Mesendoderm (in vitro differentiated cells): ENCODE measurements at regions not wholly inside any gene's neighbourhood (a gene's known extent, or its start where the extent isn't known, plus 50 kb on each side); places are given as distances from the start of the nearest gene placed in this dataset.
"Not testable (repeated sequence)": the region's sequence is repeated elsewhere in the genome, so short reads cannot be mapped to it uniquely, and the experiment has no call there.

ENCODE experiments used
- DNase-seq: peaks from one replicate; pipeline ENCODE4 v3.0.0; 2013
- H2AK5ac ChIP-seq: 2 replicates; pipeline ENCODE4 v1.6.1; 2013; ENCODE audit warnings: low read length, inconsistent platforms
- H2BK120ac ChIP-seq: 2 replicates; pipeline ENCODE4 v1.6.1; 2013; ENCODE audit warnings: low read depth, mild to moderate bottlenecking, low read length, moderate library complexity, mixed read lengths
- H2BK15ac ChIP-seq: replicated peaks from 2 replicates; pipeline ENCODE4 v1.6.1; 2013; ENCODE audit warnings: low read depth, mild to moderate bottlenecking, moderate library complexity
- H2BK5ac ChIP-seq: 2 replicates; pipeline ENCODE4 v1.6.1; 2013; ENCODE audit warnings: low read length, inconsistent platforms
- H3K18ac ChIP-seq: 2 replicates; pipeline ENCODE4 v1.6.1; 2013; ENCODE audit warnings: mild to moderate bottlenecking, low read length, mixed read lengths
- H3K23ac ChIP-seq: one replicate; pipeline ENCODE4 v1.6.1; 2013; ENCODE audit warnings: low read length
- H3K27ac ChIP-seq: 2 replicates; pipeline ENCODE4 v1.5.1; 2013; ENCODE audit warnings: low read depth, mild to moderate bottlenecking, inconsistent platforms, low read length, moderate library complexity
- H3K27me3 ChIP-seq: 2 replicates; pipeline ENCODE4 v1.6.1; 2013; ENCODE audit warnings: low read length, control low read depth, mild to moderate bottlenecking, inconsistent platforms; ENCODE audit not compliant: insufficient read depth, poor library complexity
- H3K36me3 ChIP-seq: 2 replicates; pipeline ENCODE4 v1.6.1; 2013; ENCODE audit warnings: low read length, inconsistent platforms; ENCODE audit not compliant: control insufficient read depth, insufficient read depth
- H3K4ac ChIP-seq: one replicate; pipeline ENCODE4 v1.6.1; 2013; ENCODE audit warnings: low read depth, mild to moderate bottlenecking, low read length, moderate library complexity
- H3K4me1 ChIP-seq: 2 replicates; pipeline ENCODE4 v1.6.1; 2013; ENCODE audit warnings: low read depth, low read length, inconsistent platforms; ENCODE audit not compliant: control insufficient read depth
- H3K4me2 ChIP-seq: 2 replicates; pipeline ENCODE4 v1.6.1; 2013; ENCODE audit warnings: low read length
- H3K4me3 ChIP-seq: 2 replicates; pipeline ENCODE4 v1.5.1; 2013; ENCODE audit warnings: mild to moderate bottlenecking, low read length
- H3K56ac ChIP-seq: one replicate; pipeline ENCODE4 v1.6.1; 2013; ENCODE audit warnings: low read length
- H3K79me1 ChIP-seq: 2 replicates; pipeline ENCODE4 v1.6.1; 2013; ENCODE audit warnings: low read length, inconsistent platforms
- H3K79me2 ChIP-seq: 2 replicates; pipeline ENCODE4 v1.6.1; 2013; ENCODE audit warnings: mild to moderate bottlenecking, low read length; ENCODE audit not compliant: control insufficient read depth, insufficient read depth
- H3K9ac ChIP-seq: 2 replicates; pipeline ENCODE4 v1.6.1; 2013; ENCODE audit warnings: low read length, inconsistent platforms
- H4K5ac ChIP-seq: one replicate; pipeline ENCODE4 v1.6.1; 2013; ENCODE audit warnings: low read length
- H4K8ac ChIP-seq: one replicate; pipeline ENCODE4 v1.6.1; 2013; ENCODE audit warnings: low read depth, mild to moderate bottlenecking, control low read depth, low read length, moderate library complexity
- WGBS: extraction: QIAGEN DNeasy Blood & Tissue Kit; methylation state at CpG from one replicate; pipeline ENCODE4 v1.1.7; 2013; ENCODE audit warnings: low lambda C conversion rate, missing lambda C conversion rate; ENCODE audit not compliant: insufficient coverage; ENCODE audit errors: extremely low coverage; 5-methylcytosine and 5-hydroxymethylcytosine counted together

DNA sequence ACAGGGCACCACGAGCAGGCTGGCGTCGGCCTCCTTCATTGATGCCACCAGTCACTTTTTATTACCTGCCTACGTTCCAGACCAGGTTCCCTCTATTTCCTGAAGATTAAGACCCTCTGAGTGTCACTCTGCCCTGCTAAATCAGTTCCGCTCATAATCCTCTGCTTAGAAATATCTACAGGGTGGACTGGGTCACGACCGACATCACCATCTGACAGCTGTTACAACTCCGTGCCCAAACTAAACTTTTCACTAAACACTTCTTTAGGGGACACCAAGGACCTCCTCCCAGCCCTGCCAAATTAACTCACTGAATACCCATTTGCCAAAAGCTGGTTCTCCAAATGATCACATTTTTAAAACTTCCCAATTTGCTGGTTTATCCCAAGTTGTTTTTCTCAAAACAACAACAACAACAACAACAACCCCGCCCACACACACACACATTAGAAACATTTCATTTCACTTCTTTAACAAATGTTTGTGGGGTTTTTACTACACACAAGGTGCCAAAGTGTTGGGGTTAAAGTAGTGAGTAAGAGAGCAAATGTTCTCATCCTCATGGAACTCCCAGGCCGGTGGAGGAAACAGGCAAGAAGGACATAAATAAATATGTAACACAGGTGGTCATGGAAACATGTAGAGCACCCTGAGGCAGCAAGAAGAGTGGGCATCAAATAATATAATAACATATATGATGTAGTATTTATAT is 72.0 kb upstream of the PEG3 start:
- Histone ChIP-seq H3K27me3 (no peaks in the 10 kb centered on the region), H3K36me3 (no peaks in the 10 kb centered on the region), H3K18ac (no peak overlapping the region), H2BK120ac (no peak overlapping the region), H3K9ac (no peak overlapping the region), H3K4ac (no peak overlapping the region), H3K79me2 (no peaks in the 10 kb centered on the region), H3K4me3 (no peak overlapping the region), H3K23ac (no peak overlapping the region), H2AK5ac (no peak overlapping the region), H3K56ac (no peak overlapping the region), H4K8ac (no peak overlapping the region), H3K4me1 (no peaks in the 10 kb centered on the region), H3K27ac (no peak overlapping the region), H3K4me2 (no peak overlapping the region), H2BK15ac (no peak overlapping the region), H4K5ac (no peak overlapping the region), H2BK5ac (no peak overlapping the region), H3K79me1 (no peaks in the 10 kb centered on the region)
- 100% methylated on average over 1 of the region's 10 CpGs for WGBS
- DNase-seq = no peak

- not testable (repeated sequence) for H3K9ac ChIP-seq, H3K56ac ChIP-seq, DNase-seq, H3K27ac ChIP-seq, H3K4me3 ChIP-seq, H2BK120ac ChIP-seq, H3K23ac ChIP-seq, H4K5ac ChIP-seq, H3K4me1 ChIP-seq, H3K4ac ChIP-seq, H3K4me2 ChIP-seq, H3K79me2 ChIP-seq, H3K79me1 ChIP-seq, H2BK5ac ChIP-seq, H3K18ac ChIP-seq, H3K27me3 ChIP-seq, H2AK5ac ChIP-seq, H3K36me3 ChIP-seq, H4K8ac ChIP-seq, H2BK15ac ChIP-seq
- WGBS = no CpG with 5 or more reads among the region's 4 CpGs
Measured at GRCh38 chr19:56913113-56913455, 72.6 kb upstream of the PEG3 start.

DNA sequence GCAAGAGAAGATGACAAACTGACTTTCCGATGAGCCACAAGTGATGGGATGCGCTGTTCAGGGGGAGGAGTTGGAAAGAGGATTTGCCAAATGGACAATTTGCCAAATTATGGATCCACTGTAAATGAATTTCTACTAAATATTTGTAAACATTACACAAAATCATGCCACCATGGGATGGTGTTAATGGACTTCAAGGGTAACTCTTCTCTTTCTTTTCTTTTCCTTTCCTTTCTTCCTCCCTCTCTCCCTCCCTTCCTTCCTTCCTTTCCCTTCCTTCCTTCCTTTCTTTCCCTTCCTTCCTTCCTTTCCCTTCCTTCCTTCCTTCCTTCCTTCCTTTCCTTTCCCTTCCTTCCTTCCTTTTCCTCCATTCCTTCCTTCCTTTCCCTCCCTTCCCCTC is 76.0 kb upstream of the PEG3 start:
- no peak overlapping the region for H3K56ac ChIP-seq
- H3K4me2 ChIP-seq = no peak overlapping the region
- H3K23ac ChIP-seq = no peak overlapping the region
- WGBS = no CpG with 5 or more reads among the region's 2 CpGs
- H2BK120ac ChIP-seq = no peak overlapping the region
- no peak overlapping the region for H3K9ac ChIP-seq
- no peak overlapping the region for H3K4ac ChIP-seq
- H3K36me3 ChIP-seq = no peaks in the 10 kb centered on the region
- no peak for DNase-seq
- no peak overlapping the region for H2AK5ac ChIP-seq
- no peaks in the 10 kb centered on the region for H3K79me1 ChIP-seq
- no peak overlapping the region for H3K27ac ChIP-seq
- H2BK15ac ChIP-seq = no peak overlapping the region
- H3K18ac ChIP-seq = no peak overlapping the region
- no peak overlapping the region for H4K5ac ChIP-seq
- H3K4me3 ChIP-seq = no peak overlapping the region
- H4K8ac ChIP-seq = no peak overlapping the region
- no peaks in the 10 kb centered on the region for H3K4me1 ChIP-seq
- H3K79me2 ChIP-seq = no peaks in the 10 kb centered on the region
- no peak overlapping the region for H2BK5ac ChIP-seq
- H3K27me3 ChIP-seq = no peaks in the 10 kb centered on the region

- Histone ChIP-seq H3K27me3 (no peaks in the 10 kb centered on the region), H3K18ac (no peak overlapping the region), H3K4me3 (no peak overlapping the region), H3K56ac (no peak overlapping the region), H2BK120ac (no peak overlapping the region), H2BK5ac (no peak overlapping the region), H3K79me2 (no peaks in the 10 kb centered on the region), H3K9ac (no peak overlapping the region), H3K79me1 (no peaks in the 10 kb centered on the region), H3K23ac (no peak overlapping the region), H2AK5ac (no peak overlapping the region), H3K4ac (no peak overlapping the region), H3K27ac (no peak overlapping the region), H3K4me1 (no peaks in the 10 kb centered on the region), H4K5ac (no peak overlapping the region), H3K36me3 (no peaks in the 10 kb centered on the region), H4K8ac (no peak overlapping the region), H3K4me2 (no peak overlapping the region), H2BK15ac (no peak overlapping the region)
- no peak for DNase-seq
- WGBS = 100% methylated on average over 1 of the region's 6 CpGs
Measured at GRCh38 chr19:56917529-56917928, 77.0 kb upstream of the PEG3 start.

DNA sequence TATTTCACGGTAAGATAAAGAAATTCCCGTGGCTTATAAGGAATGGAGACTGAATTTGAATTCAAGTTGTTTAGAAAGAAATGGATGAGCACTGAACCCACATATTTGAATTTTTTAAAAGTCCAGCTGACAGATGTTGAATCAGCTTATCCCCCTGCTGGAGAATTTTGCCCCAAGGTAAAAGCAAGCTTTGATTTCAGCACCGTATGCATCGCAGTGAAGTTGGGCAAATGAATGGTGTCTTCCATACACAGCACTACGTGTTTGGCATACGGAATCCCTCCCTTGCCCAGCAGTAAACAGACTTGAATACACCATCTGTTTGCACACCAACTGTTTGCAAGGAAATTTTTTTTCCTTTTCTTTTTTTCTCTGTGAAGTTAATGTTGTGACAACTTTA is 77.5 kb upstream of the PEG3 start:
- Histone ChIP-seq H2AK5ac (no peak overlapping the region), H3K79me1 (no peaks in the 10 kb centered on the region), H3K4ac (no peak overlapping the region), H3K36me3 (no peaks in the 10 kb centered on the region), H3K9ac (no peak overlapping the region), H2BK15ac (no peak overlapping the region), H3K27ac (no peak overlapping the region), H3K79me2 (no peaks in the 10 kb centered on the region), H3K56ac (no peak overlapping the region), H3K4me2 (no peak overlapping the region), H3K4me3 (no peak overlapping the region), H4K8ac (no peak overlapping the region), H3K4me1 (no peaks in the 10 kb centered on the region), H4K5ac (no peak overlapping the region), H2BK120ac (no peak overlapping the region), H2BK5ac (no peak overlapping the region), H3K27me3 (no peaks in the 10 kb centered on the region), H3K23ac (no peak overlapping the region), H3K18ac (no peak overlapping the region)
- WGBS = no CpG with 5 or more reads among the region's 6 CpGs
- no peak for DNase-seq

DNA sequence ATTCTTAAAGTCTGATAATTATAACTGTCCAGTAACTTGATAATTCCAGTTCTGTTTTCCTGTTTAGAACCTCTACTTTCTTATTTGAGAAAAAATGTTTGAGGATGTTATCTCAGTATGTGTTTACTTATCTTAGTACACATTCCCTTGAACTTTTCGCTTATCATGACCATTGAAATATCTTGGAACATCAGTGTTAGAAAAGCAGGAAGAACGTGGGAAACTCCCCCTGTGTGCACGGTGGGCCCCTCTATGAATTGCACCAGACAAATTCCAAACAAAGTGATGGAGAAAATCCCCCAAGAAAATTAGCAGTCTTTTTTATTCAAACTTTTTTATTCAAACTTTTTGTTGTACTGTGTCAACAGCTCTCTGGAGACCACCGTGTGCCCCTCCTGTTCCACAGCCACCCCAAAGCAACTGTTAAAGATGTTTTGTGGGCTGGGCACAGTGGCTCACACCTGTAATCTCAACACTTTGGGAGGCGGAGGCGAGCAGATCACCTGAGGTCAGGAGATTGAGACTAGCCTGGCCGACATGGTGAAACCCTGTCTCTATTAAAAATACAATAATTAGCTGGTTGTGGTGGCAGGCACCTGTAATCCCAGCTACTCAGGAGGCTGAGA is 78.3 kb upstream of the PEG3 start:
- no peak for DNase-seq
- H2AK5ac ChIP-seq = no peak overlapping the region
- no peak overlapping the region for H3K18ac ChIP-seq
- no peaks in the 10 kb centered on the region for H3K27me3 ChIP-seq
- no peak overlapping the region for H3K4me3 ChIP-seq
- H3K79me2 ChIP-seq = no peaks in the 10 kb centered on the region
- H3K27ac ChIP-seq = no peak overlapping the region
- H3K36me3 ChIP-seq = no peaks in the 10 kb centered on the region
- no peak overlapping the region for H4K8ac ChIP-seq
- H3K9ac ChIP-seq = no peak overlapping the region
- no peak overlapping the region for H2BK15ac ChIP-seq
- H3K56ac ChIP-seq = no peak overlapping the region
- no peaks in the 10 kb centered on the region for H3K79me1 ChIP-seq
- no peak overlapping the region for H2BK5ac ChIP-seq
- no CpG with 5 or more reads among the region's 7 CpGs for WGBS
- H3K4me2 ChIP-seq = no peak overlapping the region
- no peak overlapping the region for H4K5ac ChIP-seq
- no peaks in the 10 kb centered on the region for H3K4me1 ChIP-seq
- H2BK120ac ChIP-seq = no peak overlapping the region
- H3K23ac ChIP-seq = no peak overlapping the region
- H3K4ac ChIP-seq = no peak overlapping the region
